Mesendoderm (in vitro differentiated cells): ENCODE measurements at regions not wholly inside any gene's neighbourhood (a gene's known extent, or its start where the extent isn't known, plus 50 kb on each side); places are given as distances from the start of the nearest gene placed in this dataset.

Experiments
- DNase-seq: peaks from one replicate; pipeline ENCODE4 v3.0.0; 2013
- H2AK5ac ChIP-seq: 2 replicates; pipeline ENCODE4 v1.6.1; 2013; ENCODE audit warnings: low read length, inconsistent platforms
- H2BK120ac ChIP-seq: 2 replicates; pipeline ENCODE4 v1.6.1; 2013; ENCODE audit warnings: low read depth, mild to moderate bottlenecking, low read length, moderate library complexity, mixed read lengths
- H2BK15ac ChIP-seq: replicated peaks from 2 replicates; pipeline ENCODE4 v1.6.1; 2013; ENCODE audit warnings: low read depth, mild to moderate bottlenecking, moderate library complexity
- H2BK5ac ChIP-seq: 2 replicates; pipeline ENCODE4 v1.6.1; 2013; ENCODE audit warnings: low read length, inconsistent platforms
- H3K18ac ChIP-seq: 2 replicates; pipeline ENCODE4 v1.6.1; 2013; ENCODE audit warnings: mild to moderate bottlenecking, low read length, mixed read lengths
- H3K23ac ChIP-seq: one replicate; pipeline ENCODE4 v1.6.1; 2013; ENCODE audit warnings: low read length
- H3K27ac ChIP-seq: 2 replicates; pipeline ENCODE4 v1.5.1; 2013; ENCODE audit warnings: low read depth, mild to moderate bottlenecking, inconsistent platforms, low read length, moderate library complexity
- H3K27me3 ChIP-seq: 2 replicates; pipeline ENCODE4 v1.6.1; 2013; ENCODE audit warnings: low read length, control low read depth, mild to moderate bottlenecking, inconsistent platforms; ENCODE audit not compliant: insufficient read depth, poor library complexity
- H3K36me3 ChIP-seq: 2 replicates; pipeline ENCODE4 v1.6.1; 2013; ENCODE audit warnings: low read length, inconsistent platforms; ENCODE audit not compliant: control insufficient read depth, insufficient read depth
- H3K4ac ChIP-seq: one replicate; pipeline ENCODE4 v1.6.1; 2013; ENCODE audit warnings: low read depth, mild to moderate bottlenecking, low read length, moderate library complexity
- H3K4me1 ChIP-seq: 2 replicates; pipeline ENCODE4 v1.6.1; 2013; ENCODE audit warnings: low read depth, low read length, inconsistent platforms; ENCODE audit not compliant: control insufficient read depth
- H3K4me2 ChIP-seq: 2 replicates; pipeline ENCODE4 v1.6.1; 2013; ENCODE audit warnings: low read length
- H3K4me3 ChIP-seq: 2 replicates; pipeline ENCODE4 v1.5.1; 2013; ENCODE audit warnings: mild to moderate bottlenecking, low read length
- H3K56ac ChIP-seq: one replicate; pipeline ENCODE4 v1.6.1; 2013; ENCODE audit warnings: low read length
- H3K79me1 ChIP-seq: 2 replicates; pipeline ENCODE4 v1.6.1; 2013; ENCODE audit warnings: low read length, inconsistent platforms
- H3K79me2 ChIP-seq: 2 replicates; pipeline ENCODE4 v1.6.1; 2013; ENCODE audit warnings: mild to moderate bottlenecking, low read length; ENCODE audit not compliant: control insufficient read depth, insufficient read depth
- H3K9ac ChIP-seq: 2 replicates; pipeline ENCODE4 v1.6.1; 2013; ENCODE audit warnings: low read length, inconsistent platforms
- H4K5ac ChIP-seq: one replicate; pipeline ENCODE4 v1.6.1; 2013; ENCODE audit warnings: low read length
- H4K8ac ChIP-seq: one replicate; pipeline ENCODE4 v1.6.1; 2013; ENCODE audit warnings: low read depth, mild to moderate bottlenecking, control low read depth, low read length, moderate library complexity
- WGBS: extraction: QIAGEN DNeasy Blood & Tissue Kit; methylation state at CpG from one replicate; pipeline ENCODE4 v1.1.7; 2013; ENCODE audit warnings: low lambda C conversion rate, missing lambda C conversion rate; ENCODE audit not compliant: insufficient coverage; ENCODE audit errors: extremely low coverage; 5-methylcytosine and 5-hydroxymethylcytosine counted together

GRCh38 chr9:106084702-106085101 is 390.4 kb downstream of the TMEM38B start:
- DNase-seq = no peak
- no peak overlapping the region for H3K27ac ChIP-seq
- no peak overlapping the region for H3K18ac ChIP-seq
- H4K5ac ChIP-seq = no peak overlapping the region
- no peak overlapping the region for H3K56ac ChIP-seq
- no peaks in the 10 kb centered on the region for H3K4me1 ChIP-seq
- no peak overlapping the region for H3K23ac ChIP-seq
- no peak overlapping the region for H4K8ac ChIP-seq
- H3K79me2 ChIP-seq = no peaks in the 10 kb centered on the region
- no peak overlapping the region for H2BK120ac ChIP-seq
- H3K4me3 ChIP-seq = no peak overlapping the region
- no peak overlapping the region for H3K4ac ChIP-seq
- no peak overlapping the region for H2BK5ac ChIP-seq
- no CpG with 5 or more reads among the region's 1 CpG for WGBS
- no peak overlapping the region for H2AK5ac ChIP-seq
- no peaks in the 10 kb centered on the region for H3K79me1 ChIP-seq
- no peaks in the 10 kb centered on the region for H3K36me3 ChIP-seq
- H3K9ac ChIP-seq = no peak overlapping the region
- H3K4me2 ChIP-seq = no peak overlapping the region
- H2BK15ac ChIP-seq = no peak overlapping the region
- no peaks in the 10 kb centered on the region for H3K27me3 ChIP-seq

- Histone ChIP-seq H3K4ac (no peak overlapping the region), H3K27ac (no peak overlapping the region), H3K36me3 (no peaks in the 10 kb centered on the region), H2BK120ac (no peak overlapping the region), H3K79me1 (no peaks in the 10 kb centered on the region), H4K5ac (no peak overlapping the region), H2BK15ac (no peak overlapping the region), H3K4me2 (no peak overlapping the region), H4K8ac (no peak overlapping the region), H3K18ac (no peak overlapping the region), H3K27me3 (no peaks in the 10 kb centered on the region), H3K56ac (no peak overlapping the region), H2BK5ac (no peak overlapping the region), H3K4me1 (no peaks in the 10 kb centered on the region), H3K79me2 (no peaks in the 10 kb centered on the region), H3K23ac (no peak overlapping the region), H3K9ac (no peak overlapping the region), H2AK5ac (no peak overlapping the region), H3K4me3 (no peak overlapping the region)
- no peak for DNase-seq
These were observed 391.1 kb downstream of the TMEM38B start for GRCh38 chr9:106085479-106085878.

GRCh38 chr9:106092083-106092482 is 397.7 kb downstream of the TMEM38B start:
- Histone ChIP-seq H3K79me1 (no peaks in the 10 kb centered on the region), H2BK15ac (no peak overlapping the region), H3K4ac (no peak overlapping the region), H3K4me1 (no peaks in the 10 kb centered on the region), H3K79me2 (no peaks in the 10 kb centered on the region), H3K27me3 (no peaks in the 10 kb centered on the region), H4K5ac (no peak overlapping the region), H3K56ac (no peak overlapping the region), H3K27ac (no peak overlapping the region), H3K4me3 (no peak overlapping the region), H3K4me2 (no peak overlapping the region), H3K36me3 (no peaks in the 10 kb centered on the region), H4K8ac (peak overlapping the region; percentile 28), H3K9ac (no peak overlapping the region), H3K18ac (no peak overlapping the region), H2BK5ac (no peak overlapping the region), H2BK120ac (no peak overlapping the region), H2AK5ac (no peak overlapping the region), H3K23ac (no peak overlapping the region)
- no CpG with 5 or more reads among the region's 4 CpGs for WGBS
- no peak for DNase-seq

GRCh38 chr9:106102821-106103220 is 408.5 kb downstream of the TMEM38B start:
- no peak overlapping the region for H4K8ac ChIP-seq
- H2BK15ac ChIP-seq = no peak overlapping the region
- no peak overlapping the region for H2AK5ac ChIP-seq
- no CpG with 5 or more reads among the region's 2 CpGs for WGBS
- no peak overlapping the region for H3K4me2 ChIP-seq
- no peaks in the 10 kb centered on the region for H3K4me1 ChIP-seq
- H2BK5ac ChIP-seq = no peak overlapping the region
- H3K36me3 ChIP-seq = no peaks in the 10 kb centered on the region
- H3K27ac ChIP-seq = no peak overlapping the region
- DNase-seq = no peak
- no peak overlapping the region for H2BK120ac ChIP-seq
- H3K4ac ChIP-seq = no peak overlapping the region
- no peak overlapping the region for H3K9ac ChIP-seq
- H4K5ac ChIP-seq = no peak overlapping the region
- H3K56ac ChIP-seq = no peak overlapping the region
- H3K79me1 ChIP-seq = no peaks in the 10 kb centered on the region
- H3K23ac ChIP-seq = no peak overlapping the region
- no peaks in the 10 kb centered on the region for H3K79me2 ChIP-seq
- no peak overlapping the region for H3K4me3 ChIP-seq
- H3K27me3 ChIP-seq = no peaks in the 10 kb centered on the region
- H3K18ac ChIP-seq = no peak overlapping the region

GRCh38 chr9:106104887-106105286 is 410.5 kb downstream of the TMEM38B start:
- no peak overlapping the region for H3K56ac ChIP-seq
- no peak overlapping the region for H3K4me3 ChIP-seq
- no peak overlapping the region for H2BK5ac ChIP-seq
- no peak overlapping the region for H3K18ac ChIP-seq
- no peaks in the 10 kb centered on the region for H3K4me1 ChIP-seq
- no peak overlapping the region for H3K23ac ChIP-seq
- no peaks in the 10 kb centered on the region for H3K27me3 ChIP-seq
- no peaks in the 10 kb centered on the region for H3K79me2 ChIP-seq
- H4K5ac ChIP-seq = no peak overlapping the region
- H2BK120ac ChIP-seq = no peak overlapping the region
- no peak overlapping the region for H3K4ac ChIP-seq
- no peak for DNase-seq
- no peak overlapping the region for H3K4me2 ChIP-seq
- H4K8ac ChIP-seq = no peak overlapping the region
- H3K36me3 ChIP-seq = no peaks in the 10 kb centered on the region
- no peaks in the 10 kb centered on the region for H3K79me1 ChIP-seq
- no peak overlapping the region for H2AK5ac ChIP-seq
- H3K9ac ChIP-seq = no peak overlapping the region
- H2BK15ac ChIP-seq = no peak overlapping the region
- H3K27ac ChIP-seq = no peak overlapping the region

GRCh38 chr9:106106396-106106795 is 412.1 kb downstream of the TMEM38B start:
- Histone ChIP-seq H3K27ac (no peak overlapping the region), H3K36me3 (no peaks in the 10 kb centered on the region), H3K4me2 (no peak overlapping the region), H2BK15ac (no peak overlapping the region), H2BK5ac (no peak overlapping the region), H3K79me1 (no peaks in the 10 kb centered on the region), H3K4me1 (no peaks in the 10 kb centered on the region), H3K4me3 (no peak overlapping the region), H3K4ac (no peak overlapping the region), H3K9ac (no peak overlapping the region), H4K8ac (no peak overlapping the region), H2AK5ac (no peak overlapping the region), H4K5ac (no peak overlapping the region), H3K27me3 (no peaks in the 10 kb centered on the region), H2BK120ac (no peak overlapping the region), H3K79me2 (no peaks in the 10 kb centered on the region), H3K18ac (no peak overlapping the region), H3K56ac (no peak overlapping the region), H3K23ac (no peak overlapping the region)
- no peak for DNase-seq
- WGBS = no CpG with 5 or more reads among the region's 3 CpGs
